GM21423 (cell line): ENCODE measurements at regions not wholly inside any gene's neighbourhood (a gene's known extent, or its start where the extent isn't known, plus 50 kb on each side); places are given as distances from the start of the nearest gene placed in this dataset.

Source experiments
- ATAC-seq: cut with Tn5 transposase; IDR thresholded peaks from one replicate; pipeline ENCODE4 v1.9.1; 2021; ENCODE audit warnings: mild to moderate bottlenecking, moderate library complexity; ENCODE audit not compliant: unreplicated experiment

DNA sequence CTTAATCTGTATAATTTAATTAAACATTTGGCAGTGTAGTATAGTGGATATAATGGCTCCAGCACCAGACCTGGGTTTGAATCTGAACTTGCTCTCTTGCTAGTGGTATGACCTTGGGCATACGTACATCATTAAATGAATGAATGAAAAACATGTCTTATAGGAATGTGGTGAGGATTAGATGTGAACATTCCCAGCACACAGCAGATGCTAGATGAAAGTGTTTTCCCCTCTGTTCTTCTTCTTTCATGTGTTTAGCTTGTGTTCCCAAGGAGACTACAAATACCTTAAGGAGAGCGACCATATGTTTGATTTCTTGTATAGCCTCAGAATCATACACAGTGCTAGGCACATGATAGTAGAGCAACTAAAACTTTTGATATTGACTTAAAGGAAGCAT is 56.5 kb downstream of the CT47B1 start:
- ATAC-seq, result no peak

DNA sequence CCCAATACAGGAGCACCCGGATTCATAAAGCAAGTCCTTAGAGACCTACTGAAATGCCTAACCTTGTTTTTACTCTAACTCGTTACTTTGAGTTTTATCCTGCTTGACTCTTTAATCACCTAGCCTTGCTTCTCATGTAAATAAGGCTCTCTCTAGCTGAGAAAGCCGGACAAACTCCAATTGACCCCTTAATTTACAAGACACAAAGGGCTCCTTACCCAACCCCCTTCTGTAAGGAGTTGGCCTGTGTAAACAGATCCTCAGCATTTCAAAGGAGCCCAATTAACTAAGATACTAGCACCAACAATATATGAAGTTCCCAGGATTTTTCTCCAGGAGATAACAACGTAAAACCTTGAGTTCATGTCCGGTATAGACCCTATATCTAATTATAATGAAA is 61.7 kb downstream of the CT47B1 start:
- no peak for ATAC-seq

DNA sequence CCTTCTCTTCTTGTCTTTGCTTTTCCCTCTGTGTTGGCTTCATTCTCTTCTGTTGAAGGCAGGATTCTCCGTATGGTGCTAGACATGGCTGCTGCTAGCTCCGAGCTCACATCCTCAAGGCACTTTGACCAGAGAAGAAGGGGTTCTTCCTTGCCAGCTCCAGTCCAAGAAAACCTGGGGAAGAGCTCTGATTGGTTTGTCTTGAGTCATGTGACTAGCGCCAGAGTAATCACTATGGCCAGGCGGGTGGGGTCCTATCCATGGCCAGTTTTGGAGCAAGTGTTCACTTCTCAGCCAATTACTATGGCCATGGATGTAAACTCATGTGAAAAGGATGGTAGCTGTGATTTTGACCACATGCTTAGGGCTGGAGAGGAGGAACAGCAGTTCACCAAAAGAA is 74.2 kb downstream of the CT47B1 start:
- ATAC-seq, result no peak

DNA sequence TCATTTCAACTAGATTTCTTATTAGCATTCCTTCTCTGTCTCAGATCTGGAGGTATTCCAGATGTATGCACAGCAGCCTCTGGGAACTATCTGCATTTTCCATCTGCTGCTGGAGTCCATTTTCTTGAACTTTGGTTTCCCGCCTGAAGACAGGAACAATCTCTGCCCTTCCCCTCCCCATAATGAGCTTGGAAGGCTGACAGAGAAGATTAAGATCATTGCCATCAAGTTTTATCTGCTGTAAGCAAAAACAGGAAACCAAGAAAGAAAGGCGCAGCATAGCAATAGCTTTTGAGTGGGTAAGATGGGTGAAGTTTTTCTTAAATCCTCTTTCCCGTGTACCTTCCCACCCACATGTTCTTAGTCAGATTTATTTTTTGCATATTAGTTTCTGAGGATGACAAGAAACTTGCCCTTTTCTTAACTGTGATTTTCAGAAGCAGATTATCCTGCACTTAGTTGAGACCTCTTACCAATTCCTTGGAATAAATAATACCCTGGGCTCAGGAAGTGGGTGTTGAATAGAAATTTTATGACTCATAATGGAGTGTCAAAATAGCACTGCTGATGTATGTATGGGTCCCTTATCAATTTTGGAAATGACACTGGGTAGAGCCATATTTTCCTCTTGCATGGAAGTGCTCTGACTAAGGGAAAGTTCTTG is 78.3 kb downstream of the CT47B1 start:
- ATAC-seq, result no peak

DNA sequence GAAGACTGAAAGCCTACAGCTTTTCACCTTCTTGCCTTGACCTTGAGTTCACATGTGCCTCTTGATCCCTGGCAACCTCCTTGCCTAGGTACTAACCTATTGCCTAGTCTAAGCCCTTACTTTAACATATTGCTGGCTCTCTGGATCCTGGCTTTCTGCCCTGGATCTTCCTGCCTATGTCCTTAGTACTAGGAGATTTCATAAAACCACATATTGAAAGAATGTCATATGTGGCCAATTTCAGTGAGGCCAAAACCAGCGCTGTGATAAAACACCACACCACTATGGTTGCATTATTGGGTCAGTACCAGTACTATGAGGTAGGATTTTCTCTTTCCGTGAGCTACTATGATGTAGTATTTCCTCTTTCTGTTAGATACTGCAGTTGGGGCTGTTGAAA is 80.4 kb downstream of the CT47B1 start:
- ATAC-seq, result no peak

DNA sequence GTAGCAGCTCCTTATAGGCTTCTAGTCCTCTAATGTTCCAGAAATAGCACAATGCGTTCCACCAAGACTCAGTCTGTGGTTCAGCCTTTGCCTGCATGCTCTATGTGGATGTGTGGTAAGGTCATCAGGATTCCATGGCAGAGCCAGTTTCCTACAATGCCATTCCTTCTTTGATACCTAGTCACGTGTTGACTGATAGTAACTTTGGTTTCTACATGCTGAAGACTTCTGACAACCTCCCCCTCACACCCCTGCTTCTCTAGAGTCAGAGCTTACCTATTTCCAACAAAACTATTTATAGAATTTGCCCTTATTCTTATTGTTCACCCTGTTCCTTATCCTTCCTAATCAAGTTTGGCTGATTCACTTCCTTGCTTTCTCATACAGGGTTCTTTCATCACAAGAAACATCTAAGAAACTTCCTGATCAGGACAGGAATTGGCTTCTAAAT is 81.1 kb downstream of the CT47B1 start:
- ATAC-seq, result no peak

DNA sequence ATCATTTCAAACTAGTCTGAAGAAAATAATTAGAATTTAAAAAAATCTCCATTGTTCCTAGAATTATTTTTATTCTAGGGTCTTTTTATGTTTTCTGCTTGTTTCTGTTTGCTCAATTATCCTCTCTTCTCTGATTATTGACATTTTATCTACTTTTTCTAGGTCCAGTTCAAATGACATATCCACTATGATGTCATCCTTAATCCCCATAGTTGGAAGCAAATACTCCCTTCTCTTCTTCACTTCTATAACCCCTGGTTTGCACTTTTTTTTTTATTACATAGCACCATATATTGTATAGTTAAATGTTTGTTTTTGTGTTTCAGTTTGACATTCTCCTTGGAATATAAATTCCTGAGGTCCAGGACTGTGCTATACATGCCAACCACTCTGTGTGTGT is 82.6 kb downstream of the CT47B1 start:
- ATAC-seq, result no peak

DNA sequence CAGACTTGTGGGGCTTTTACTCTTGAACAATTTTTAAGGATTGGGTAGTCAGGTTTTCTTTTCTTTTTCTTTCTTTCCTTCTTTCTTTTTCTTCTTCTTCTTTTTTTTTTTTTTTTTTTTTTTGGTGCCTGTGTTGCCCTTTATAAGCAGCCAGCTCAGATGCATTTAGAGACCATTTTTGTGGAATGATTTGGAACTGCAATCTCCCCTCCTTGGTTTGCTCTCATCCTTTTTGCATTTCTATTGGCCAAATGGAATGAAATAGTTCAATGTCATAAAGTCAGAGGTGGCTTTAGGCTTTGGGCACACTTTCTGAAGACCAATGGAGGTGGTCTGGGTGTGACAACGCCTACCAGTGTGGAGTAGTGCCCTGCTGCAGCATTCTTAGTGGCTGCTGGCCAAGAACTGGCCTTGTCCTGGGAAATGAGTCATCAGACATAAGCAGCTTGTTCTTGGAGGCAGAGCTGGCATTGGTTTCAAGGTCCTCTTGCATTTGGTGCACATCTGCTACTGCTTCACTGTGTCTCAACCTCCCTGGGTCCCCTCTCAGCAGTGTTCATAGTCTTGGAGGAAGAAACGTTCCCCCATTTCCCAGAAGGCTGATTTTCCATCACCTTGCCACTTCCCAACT is 84.5 kb downstream of the CT47B1 start:
- ATAC-seq, result no peak

DNA sequence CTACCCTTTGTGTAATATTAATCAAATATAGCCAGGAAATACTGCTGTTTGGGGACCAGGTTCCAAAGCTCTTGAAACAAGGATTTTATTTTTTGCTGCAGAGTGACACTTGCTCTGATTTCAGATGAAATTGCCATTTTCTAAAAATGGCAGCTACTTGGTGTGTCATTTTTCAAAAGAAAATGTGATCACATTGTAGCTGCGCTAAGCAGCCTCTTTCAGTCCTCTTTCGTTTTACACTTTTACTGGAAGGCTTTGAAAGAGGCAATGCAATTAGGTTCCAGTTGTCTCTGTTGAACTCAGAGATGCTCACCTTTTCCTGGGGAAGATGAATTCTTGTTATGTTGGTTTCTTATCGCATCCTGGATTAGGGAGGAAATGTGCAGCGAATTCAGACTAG is 85.1 kb downstream of the CT47B1 start:
- no peak for ATAC-seq

DNA sequence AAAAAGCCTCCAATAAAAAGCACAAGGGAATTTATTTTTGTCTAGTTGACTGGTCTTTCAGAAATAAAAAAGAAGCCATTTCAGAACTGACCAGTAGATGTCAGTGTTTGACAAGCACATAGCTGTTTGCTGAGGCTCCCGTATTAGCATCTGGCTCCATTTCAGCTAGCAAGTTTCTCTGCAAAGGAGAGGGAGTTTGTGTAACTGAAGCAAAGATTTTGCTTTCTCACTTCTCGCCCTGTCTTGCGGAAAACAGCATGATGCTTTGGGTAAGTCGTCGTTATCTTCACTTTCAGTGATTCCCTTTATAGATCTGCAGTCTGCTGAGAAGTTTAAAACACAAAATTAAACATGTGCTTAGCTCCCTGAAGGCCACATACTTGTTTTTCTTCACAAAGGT is 85.5 kb downstream of the CT47B1 start:
- ATAC-seq, result no peak

DNA sequence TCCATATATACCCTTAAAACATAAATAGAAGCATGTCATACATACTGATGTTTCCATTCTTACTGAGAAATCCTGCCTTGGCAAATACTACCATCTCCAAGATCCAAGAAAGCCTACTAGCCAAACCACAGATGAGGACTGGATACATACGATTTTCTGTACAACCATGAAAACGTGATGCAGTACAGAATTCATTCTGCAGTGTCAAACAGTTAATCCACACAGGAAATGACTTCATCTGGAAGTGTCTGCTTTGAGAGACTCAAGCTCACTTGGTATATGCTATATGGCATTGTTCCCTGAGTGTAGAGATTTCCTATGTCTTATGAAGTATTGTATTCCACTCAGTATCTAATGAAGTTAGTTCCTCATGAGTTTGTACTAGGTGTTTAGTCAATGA is 94.3 kb downstream of the CT47B1 start:
- no peak for ATAC-seq

DNA sequence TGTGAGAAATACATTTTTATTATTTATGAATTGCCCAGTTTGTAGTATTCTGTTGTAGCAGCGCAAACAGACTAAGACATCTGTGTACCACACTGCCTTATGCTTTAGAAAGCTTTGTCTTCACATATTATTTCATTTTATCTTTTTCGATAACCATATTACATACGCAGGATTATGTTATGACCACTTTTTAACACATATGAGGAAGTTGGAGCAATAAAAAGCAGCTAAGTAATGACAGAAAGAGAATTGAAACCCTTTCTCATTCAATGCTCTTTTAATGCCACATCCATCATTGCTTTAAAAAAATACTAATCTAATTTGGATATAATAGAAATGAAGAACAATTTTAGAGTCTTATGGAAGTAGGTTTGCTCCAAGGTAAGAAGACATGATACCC is 99.7 kb downstream of the CT47B1 start:
- ATAC-seq, result no peak

DNA sequence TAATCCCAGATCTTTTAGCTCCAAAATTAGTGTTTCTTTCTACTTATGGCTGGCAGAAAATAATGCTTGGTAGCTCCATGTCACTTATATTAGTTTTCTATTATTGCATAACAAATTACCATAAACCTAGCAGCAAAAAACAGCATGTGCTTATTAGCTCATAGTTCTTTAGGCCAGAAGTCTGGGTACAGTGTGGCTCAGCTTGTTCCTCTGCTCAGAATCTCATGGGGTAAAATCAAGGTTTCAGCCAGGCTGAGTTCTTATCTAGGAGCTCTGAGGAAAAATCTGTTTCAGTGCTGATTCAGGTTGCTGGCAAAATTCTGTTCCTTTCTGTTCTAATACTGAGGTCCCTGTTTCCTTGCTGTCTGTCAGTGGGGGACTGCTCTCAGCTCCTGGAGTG is 101.1 kb downstream of the CT47B1 start:
- no peak for ATAC-seq

DNA sequence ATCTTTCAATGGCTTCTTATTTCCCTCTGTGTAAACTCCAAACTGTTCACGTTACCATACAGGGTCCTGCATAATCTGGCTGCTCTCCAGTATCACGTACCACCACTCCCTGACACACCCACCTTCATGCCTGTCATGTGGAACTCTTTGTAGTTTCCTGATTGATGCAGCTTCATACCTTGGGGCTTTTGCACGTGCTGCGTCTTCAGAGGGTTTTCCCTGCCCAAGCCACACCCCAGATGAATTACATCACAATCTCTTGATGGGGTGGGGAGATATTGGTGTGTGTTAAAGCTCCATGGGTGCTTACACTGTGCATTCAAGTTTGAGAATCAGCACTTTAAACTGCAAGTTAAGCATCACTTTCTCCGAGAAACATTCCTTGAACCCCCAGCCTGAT is 101.9 kb downstream of the CT47B1 start:
- no peak for ATAC-seq

DNA sequence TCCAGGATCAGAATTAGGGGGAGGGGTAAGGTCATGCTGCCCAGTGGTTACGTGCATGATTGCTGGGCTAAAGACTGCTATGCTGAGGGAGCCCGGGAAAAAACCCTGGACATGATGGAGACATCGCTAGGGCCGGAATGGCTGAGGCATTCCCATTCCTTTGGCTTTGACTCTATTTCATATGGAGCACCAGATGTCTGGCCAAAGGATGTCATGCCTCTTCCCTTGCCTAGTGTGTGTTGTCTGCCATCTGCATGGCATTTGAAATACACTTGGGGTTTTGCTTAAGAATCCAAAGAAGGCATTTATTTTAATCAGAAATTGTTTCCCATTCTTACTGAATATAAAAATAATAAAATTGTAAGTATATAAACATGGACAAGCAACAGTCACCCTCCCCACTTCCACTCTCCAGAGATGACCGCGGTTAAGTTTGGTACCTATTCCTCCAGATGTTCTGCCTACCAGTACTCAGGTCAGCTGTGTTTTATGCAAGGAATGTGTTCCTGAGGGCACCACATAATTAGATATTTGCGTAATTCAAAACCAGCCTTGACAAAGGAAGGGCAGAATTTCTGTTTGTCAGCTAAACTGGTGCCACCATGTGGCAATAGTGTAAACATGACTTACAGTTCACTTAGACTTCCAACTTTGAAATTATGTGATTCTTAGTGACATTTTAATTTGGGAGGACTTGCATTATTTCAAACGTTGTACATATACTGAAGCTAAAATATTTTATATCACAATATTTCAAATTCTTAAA is 105.9 kb downstream of the CT47B1 start:
- ATAC-seq, result no peak

DNA sequence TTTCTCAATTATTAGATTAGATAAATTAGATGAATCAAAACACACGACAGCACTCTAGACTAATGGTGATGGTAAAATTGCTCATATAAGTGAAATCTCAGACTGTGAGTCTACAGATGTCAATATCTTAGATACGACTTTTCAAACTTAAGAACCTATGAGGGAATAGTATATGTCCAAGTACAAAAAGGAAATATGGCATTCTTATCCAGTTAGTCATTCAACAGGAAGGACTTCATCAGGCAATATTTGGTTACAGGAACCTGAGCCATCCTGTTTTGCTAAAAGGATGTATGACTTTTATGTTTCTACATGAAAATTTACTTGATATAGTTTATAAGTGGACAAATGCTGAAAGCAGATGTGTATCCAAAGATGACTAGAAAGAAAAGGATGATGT is 107.0 kb downstream of the CT47B1 start:
- no peak for ATAC-seq

DNA sequence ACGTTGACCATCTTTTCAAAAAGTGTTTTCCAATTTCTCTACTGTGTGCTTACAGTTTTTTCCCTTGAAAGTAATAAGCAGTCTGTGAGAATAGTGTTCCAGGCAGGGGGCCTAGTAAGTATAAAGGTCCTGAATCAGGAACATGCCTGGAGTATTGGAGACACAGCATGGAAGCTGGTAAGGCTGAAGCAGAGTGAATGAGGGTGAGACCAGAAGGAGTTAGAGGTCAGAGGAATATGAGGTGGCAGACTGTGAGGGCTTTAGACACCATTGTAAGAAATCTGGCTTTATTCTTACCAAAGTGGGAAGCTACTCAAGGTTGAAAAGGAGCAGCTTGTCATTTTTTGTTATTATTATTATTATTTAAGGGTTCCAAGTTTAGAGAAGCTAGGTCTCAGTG is 107.4 kb downstream of the CT47B1 start:
- no peak for ATAC-seq

DNA sequence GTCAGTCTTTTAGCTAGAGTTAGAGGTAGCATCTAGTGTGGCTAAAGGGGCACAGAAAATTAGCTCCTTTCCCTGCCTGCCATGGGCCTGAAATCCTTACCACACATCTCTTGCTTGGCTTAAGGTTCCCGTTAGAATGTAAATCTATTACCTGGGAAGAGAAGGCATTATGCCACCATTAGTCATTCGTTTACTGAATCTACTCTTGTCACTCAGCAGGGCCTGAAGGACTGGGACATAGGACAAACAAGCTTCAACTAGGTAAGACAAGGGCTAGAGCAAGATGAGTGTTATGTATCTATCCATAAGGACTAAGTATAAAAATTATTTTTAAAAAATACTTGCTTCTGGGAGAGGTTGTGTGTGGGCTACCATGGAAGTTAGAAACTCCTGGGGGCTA is 112.4 kb downstream of the CT47B1 start:
- ATAC-seq, result no peak

DNA sequence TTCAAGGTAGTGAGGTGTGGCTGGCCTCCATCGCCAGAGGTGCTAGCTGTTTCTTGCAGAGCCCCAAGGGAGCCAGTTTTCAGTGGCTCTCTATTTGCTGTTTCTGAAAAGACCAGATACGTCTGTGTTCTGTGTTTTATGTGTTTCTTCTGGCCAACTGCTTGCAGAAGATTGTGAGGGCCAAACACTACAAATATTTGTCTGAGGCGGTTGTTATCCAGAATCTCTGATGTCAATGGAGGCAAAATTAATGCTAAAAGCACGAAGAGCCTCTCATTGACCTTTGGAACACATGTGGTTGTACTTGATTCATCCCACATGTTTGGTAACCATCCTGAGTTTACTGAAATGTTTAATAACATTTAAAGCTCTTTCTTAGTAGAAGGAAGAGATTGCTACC is 113.9 kb downstream of the CT47B1 start:
- no peak for ATAC-seq

DNA sequence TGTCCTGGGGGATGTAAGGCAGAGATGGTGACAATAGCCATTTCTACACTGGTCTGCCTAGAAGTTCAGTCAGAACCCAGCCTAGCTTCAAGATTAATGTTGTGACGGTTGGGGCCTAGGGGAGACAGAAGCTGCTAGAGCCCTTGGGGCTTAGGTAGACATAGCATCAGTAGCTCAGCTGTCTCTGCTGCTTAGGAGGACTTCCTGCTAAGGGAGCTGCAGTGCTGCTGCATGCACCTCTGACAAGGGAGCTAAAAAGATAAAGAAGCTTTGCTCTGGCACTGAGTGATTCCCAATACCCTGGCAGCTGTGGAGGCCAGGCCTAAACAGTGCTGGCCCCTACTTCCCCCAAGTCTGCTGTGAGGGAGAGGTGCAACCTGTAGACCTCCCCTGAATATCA is 116.0 kb downstream of the CT47B1 start:
- no peak for ATAC-seq

DNA sequence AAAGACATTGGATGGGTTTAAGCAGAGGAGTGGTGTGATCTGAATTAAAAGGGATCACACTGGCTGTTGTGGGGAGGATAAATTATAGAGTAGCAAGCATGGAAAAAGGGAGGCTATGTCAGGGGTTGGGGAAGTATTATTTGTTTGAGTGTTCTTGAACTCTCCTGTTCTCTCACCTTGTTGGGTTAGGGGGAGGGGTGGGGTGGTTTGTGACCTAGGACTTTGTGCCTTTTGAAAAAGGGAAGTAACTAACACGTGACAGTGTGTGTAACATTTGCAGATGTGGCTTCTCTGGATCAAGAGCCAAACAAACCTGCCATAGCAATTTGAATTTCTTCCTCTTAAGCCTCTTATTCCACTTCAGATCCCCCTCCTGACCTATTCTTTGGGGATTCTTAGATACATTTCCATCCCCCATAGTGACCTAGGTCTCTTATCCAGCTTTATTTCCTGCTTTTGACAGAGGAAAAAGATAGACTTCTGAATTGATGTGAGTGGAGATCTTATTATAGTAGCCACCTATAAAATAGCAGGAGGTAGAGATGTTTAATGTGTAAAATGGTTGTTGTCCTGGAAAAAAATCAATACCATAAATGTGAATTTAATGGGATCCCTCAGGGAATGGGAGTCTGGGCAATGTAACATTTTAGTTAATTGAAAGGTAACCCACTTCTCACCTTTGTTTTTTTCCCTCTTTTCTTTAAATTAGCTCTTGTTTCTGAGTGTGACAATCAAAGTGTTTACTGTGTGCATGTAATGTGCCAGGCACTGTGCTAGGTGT is 120.4 kb downstream of the CT47B1 start:
- peak; percentile 77 for ATAC-seq
